Trophoblast cell (in vitro differentiated cells and primary cell): ENCODE measurements at regions not wholly inside any gene's neighbourhood (a gene's known extent, or its start where the extent isn't known, plus 50 kb on each side); places are given as distances from the start of the nearest gene placed in this dataset.

Source experiments
- DNase-seq, 2 donors: peaks; one replicate each; pipeline ENCODE4 v3.0.0-alpha.2; 2016
- H2AFZ ChIP-seq: 2 replicates; pipeline ENCODE4 v1.6.1; 2013; ENCODE audit warnings: low read length, moderate library complexity, mild to moderate bottlenecking; ENCODE audit not compliant: insufficient read depth, poor library complexity
- H2AK5ac ChIP-seq: 2 replicates; pipeline ENCODE4 v1.6.1; 2013; ENCODE audit warnings: mild to moderate bottlenecking, low read length
- H2BK120ac ChIP-seq: 2 replicates; pipeline ENCODE4 v1.6.1; 2013; ENCODE audit warnings: low read length, mild to moderate bottlenecking, moderate library complexity; ENCODE audit not compliant: insufficient read depth, poor library complexity
- H2BK12ac ChIP-seq: 2 replicates; pipeline ENCODE4 v1.6.1; 2013; ENCODE audit warnings: mild to moderate bottlenecking, low read length, moderate library complexity
- H2BK5ac ChIP-seq: 2 replicates; pipeline ENCODE4 v1.6.1; 2013; ENCODE audit warnings: low read length, low read depth, moderate library complexity, mild to moderate bottlenecking; ENCODE audit not compliant: poor library complexity
- H3K14ac ChIP-seq: 2 replicates; pipeline ENCODE4 v1.6.1; 2013; ENCODE audit warnings: mild to moderate bottlenecking, low read length
- H3K18ac ChIP-seq: 2 replicates; pipeline ENCODE4 v1.6.1; 2013; ENCODE audit warnings: mild to moderate bottlenecking, low read length
- H3K23ac ChIP-seq: 2 replicates; pipeline ENCODE4 v1.6.1; 2013; ENCODE audit warnings: low read length
- H3K27ac ChIP-seq: 2 replicates; pipeline ENCODE4 v1.5.1; 2013; ENCODE audit warnings: low read depth, mild to moderate bottlenecking, inconsistent platforms, low read length, moderate library complexity
- H3K27me3 ChIP-seq: 2 replicates; pipeline ENCODE4 v1.6.1; 2013; ENCODE audit warnings: inconsistent platforms, mild to moderate bottlenecking, low read length, moderate library complexity; ENCODE audit not compliant: insufficient read depth
- H3K36me3 ChIP-seq, 2 experiments: 1 replicate in 1 of 2; 2 replicates in 1 of 2; pipeline ENCODE4 v1.6.1; 2013; ENCODE audit warnings: low read length in 2 of 2, mild to moderate bottlenecking in 2 of 2, moderate library complexity in 1 of 2; ENCODE audit not compliant: insufficient read depth in 2 of 2, control insufficient read depth in 1 of 2
- H3K4ac ChIP-seq: 2 replicates; pipeline ENCODE4 v1.6.1; 2013; ENCODE audit warnings: low read depth, mild to moderate bottlenecking, low read length, moderate library complexity
- H3K4me1 ChIP-seq, 2 experiments: 1 replicate in 1 of 2; 2 replicates in 1 of 2; pipeline ENCODE4 v1.6.1; 2013; ENCODE audit warnings: low read length in 2 of 2, mild to moderate bottlenecking in 2 of 2, moderate library complexity in 1 of 2; ENCODE audit not compliant: insufficient read depth in 2 of 2, control insufficient read depth in 1 of 2
- H3K4me2 ChIP-seq: 2 replicates; pipeline ENCODE4 v1.6.1; 2013; ENCODE audit warnings: inconsistent platforms, mild to moderate bottlenecking, low read length, moderate library complexity
- H3K4me3 ChIP-seq: 2 replicates; pipeline ENCODE4 v1.5.1; 2013; ENCODE audit warnings: mild to moderate bottlenecking, low read depth, low read length, inconsistent platforms
- H3K79me1 ChIP-seq: one replicate; pipeline ENCODE4 v1.6.1; 2013; ENCODE audit warnings: low read length
- H3K79me2 ChIP-seq: 2 replicates; pipeline ENCODE4 v1.6.1; 2013; ENCODE audit warnings: low read length, mild to moderate bottlenecking; ENCODE audit not compliant: control insufficient read depth, insufficient read depth, poor library complexity
- H3K9ac ChIP-seq: 2 replicates; pipeline ENCODE4 v1.6.1; 2013; ENCODE audit warnings: mild to moderate bottlenecking, low read length
- H3K9me3 ChIP-seq: 2 replicates; pipeline ENCODE4 v1.6.1; 2013; ENCODE audit warnings: low read depth, mild to moderate bottlenecking, control low read depth, inconsistent platforms, low read length; ENCODE audit not compliant: insufficient read depth
- H4K12ac ChIP-seq: 2 replicates; pipeline ENCODE4 v1.6.1; 2013; ENCODE audit warnings: low read depth, mild to moderate bottlenecking, low read length, moderate library complexity
- H4K8ac ChIP-seq: 2 replicates; pipeline ENCODE4 v1.6.1; 2013; ENCODE audit warnings: low read depth, mild to moderate bottlenecking, low read length, moderate library complexity
- H4K91ac ChIP-seq: one replicate; pipeline ENCODE4 v1.6.1; 2013; ENCODE audit warnings: low read depth, mild to moderate bottlenecking, low read length, moderate library complexity
- WGBS: extraction: QIAGEN DNeasy Blood & Tissue Kit; methylation state at CpG from one replicate; pipeline ENCODE4 v1.1.7; 2013; ENCODE audit warnings: missing lambda C conversion rate; ENCODE audit not compliant: insufficient read length, insufficient coverage; ENCODE audit errors: extremely low coverage; 5-methylcytosine and 5-hydroxymethylcytosine counted together

- H3K4me1 ChIP-seq = no peaks in the 10 kb centered on the region
- H2BK12ac ChIP-seq = no peak overlapping the region
- no peak overlapping the region for H3K18ac ChIP-seq
- no peak overlapping the region for H4K12ac ChIP-seq
- no peak overlapping the region for H2BK120ac ChIP-seq
- no peak overlapping the region for H2BK5ac ChIP-seq
- H3K9me3 ChIP-seq = no peaks in the 10 kb centered on the region
- H3K79me2 ChIP-seq = no peaks in the 10 kb centered on the region
- DNase-seq = peak in 1 of 2 donors; percentile 37
- no peak overlapping the region for H2AFZ ChIP-seq
- no peak overlapping the region for H3K4me2 ChIP-seq
- H3K27ac ChIP-seq = no peak overlapping the region
- H3K14ac ChIP-seq = no peak overlapping the region
- H4K8ac ChIP-seq = no peak overlapping the region
- no peak overlapping the region for H3K4me3 ChIP-seq
- H3K9ac ChIP-seq = no peak overlapping the region
- H3K27me3 ChIP-seq = no peaks in the 10 kb centered on the region
- H3K23ac ChIP-seq = no peak overlapping the region
- H3K4ac ChIP-seq = no peak overlapping the region
- H4K91ac ChIP-seq = no peak overlapping the region
- no peak overlapping the region for H2AK5ac ChIP-seq
- H3K36me3 ChIP-seq = peaks cover 4 to 9% of the 10 kb centered on the region in 2 experiments
- H3K79me1 ChIP-seq = no peaks in the 10 kb centered on the region
Observed at GRCh38 chrX:45745479-45745878, 544.8 kb upstream of the DIPK2B start.

- no peak overlapping the region for H4K12ac ChIP-seq
- H3K4ac ChIP-seq = no peak overlapping the region
- no peaks in the 10 kb centered on the region for H3K79me1 ChIP-seq
- no peak overlapping the region for H2AFZ ChIP-seq
- no peak overlapping the region for H3K4me2 ChIP-seq
- no peak overlapping the region for H3K27ac ChIP-seq
- H3K14ac ChIP-seq = no peak overlapping the region
- H3K9ac ChIP-seq = no peak overlapping the region
- no peaks in the 10 kb centered on the region for H3K4me1 ChIP-seq
- H2BK120ac ChIP-seq = no peak overlapping the region
- WGBS = no CpG with 5 or more reads among the region's 6 CpGs
- H3K18ac ChIP-seq = no peak overlapping the region
- H2BK5ac ChIP-seq = no peak overlapping the region
- H3K4me3 ChIP-seq = no peak overlapping the region
- no peak overlapping the region for H4K8ac ChIP-seq
- no peak overlapping the region for H2AK5ac ChIP-seq
- no peak overlapping the region for H2BK12ac ChIP-seq
- no peaks in the 10 kb centered on the region for H3K79me2 ChIP-seq
- no peaks in the 10 kb centered on the region for H3K9me3 ChIP-seq
- peaks cover 4 to 9% of the 10 kb centered on the region in 2 experiments for H3K36me3 ChIP-seq
- no peak for DNase-seq
- H4K91ac ChIP-seq = no peak overlapping the region
- H3K27me3 ChIP-seq = no peaks in the 10 kb centered on the region
- H3K23ac ChIP-seq = no peak overlapping the region
Observed at GRCh38 chrX:45743906-45744625, 543.4 kb upstream of the DIPK2B start.

- H3K79me2 ChIP-seq = no peaks in the 10 kb centered on the region
- DNase-seq = peak in 1 of 2 donors; percentile 49
- no peak overlapping the region for H4K91ac ChIP-seq
- no peak overlapping the region for H2BK12ac ChIP-seq
- H3K4me2 ChIP-seq = no peak overlapping the region
- no peak overlapping the region for H3K4me3 ChIP-seq
- H2AFZ ChIP-seq = no peak overlapping the region
- no peak overlapping the region for H4K8ac ChIP-seq
- H2AK5ac ChIP-seq = no peak overlapping the region
- H2BK5ac ChIP-seq = no peak overlapping the region
- H3K4me1 ChIP-seq = no peaks in the 10 kb centered on the region
- no peak overlapping the region for H3K9ac ChIP-seq
- WGBS = no CpG with 5 or more reads among the region's 5 CpGs
- no peak overlapping the region for H2BK120ac ChIP-seq
- peaks cover 4 to 9% of the 10 kb centered on the region in 2 experiments for H3K36me3 ChIP-seq
- no peaks in the 10 kb centered on the region for H3K27me3 ChIP-seq
- H3K4ac ChIP-seq = no peak overlapping the region
- no peak overlapping the region for H3K14ac ChIP-seq
- no peak overlapping the region for H3K27ac ChIP-seq
- H3K18ac ChIP-seq = no peak overlapping the region
- no peaks in the 10 kb centered on the region for H3K9me3 ChIP-seq
- H3K79me1 ChIP-seq = no peaks in the 10 kb centered on the region
- no peak overlapping the region for H3K23ac ChIP-seq
- H4K12ac ChIP-seq = no peak overlapping the region
Observed at GRCh38 chrX:45743081-45743533, 542.4 kb upstream of the DIPK2B start.

GRCh38 chrX:45740291-45740690 is 539.6 kb upstream of the DIPK2B start:
- Histone ChIP-seq H2BK12ac (no peak overlapping the region), H3K9me3 (no peaks in the 10 kb centered on the region), H3K79me1 (no peaks in the 10 kb centered on the region), H3K4me3 (no peak overlapping the region), H4K91ac (no peak overlapping the region), H3K36me3 (peaks cover 4% of the 10 kb centered on the region in 2 experiments), H3K27ac (no peak overlapping the region), H2BK120ac (no peak overlapping the region), H3K23ac (no peak overlapping the region), H2AK5ac (no peak overlapping the region), H3K79me2 (no peaks in the 10 kb centered on the region), H3K14ac (no peak overlapping the region), H3K27me3 (no peaks in the 10 kb centered on the region), H3K4me2 (no peak overlapping the region), H3K4ac (no peak overlapping the region), H3K9ac (no peak overlapping the region), H4K8ac (no peak overlapping the region), H2BK5ac (no peak overlapping the region), H2AFZ (no peak overlapping the region), H3K18ac (no peak overlapping the region), H4K12ac (no peak overlapping the region), H3K4me1 (no peaks in the 10 kb centered on the region)
- no peak for DNase-seq
- WGBS = no CpG with 5 or more reads among the region's 3 CpGs
